A549 (cell line): ENCODE measurements at regions not wholly inside any gene's neighbourhood (a gene's known extent, or its start where the extent isn't known, plus 50 kb on each side); places are given as distances from the start of the nearest gene placed in this dataset.

Experiments
- CBX2 ChIP-seq: fragments of 200-600 bp; sonication (generic); IDR thresholded peaks from 2 replicates; pipeline ENCODE4 v1.6.1; 2016; ENCODE audit warnings: low read depth, mild to moderate bottlenecking, borderline replicate concordance
- CHD4 ChIP-seq: fragments of 200-600 bp; sonication (generic); IDR thresholded peaks from 2 replicates; pipeline ENCODE4 v1.6.1; 2016; ENCODE audit warnings: antibody characterized with exemption, mild to moderate bottlenecking, borderline replicate concordance
- CTCF ChIP-seq: fragments of >200 bp; sonication (Bioruptor Twin); formaldehyde crosslinking; IDR thresholded peaks from 3 replicates; pipeline ENCODE4 v1.5.1; 2016
- JUNB ChIP-seq: fragments of >200 bp; sonication (Bioruptor Twin); formaldehyde crosslinking; IDR thresholded peaks from 2 replicates; pipeline ENCODE4 v1.6.1; 2016
- REST ChIP-seq: fragments of 200-600 bp; sonication (generic); IDR thresholded peaks from 2 replicates; pipeline ENCODE4 v1.6.1; 2016; ENCODE audit warnings: antibody characterized with exemption, mild to moderate bottlenecking, moderate library complexity

GRCh38 chr4:41366911-41367517 lies 110.3 kb downstream of the UCHL1 start:
- TF ChIP-seq CTCF (no peak), CHD4 (no peak), REST (no peak), CBX2 (no peak), JUNB (no peak)
